ENCODE measurements at regions not wholly inside any gene's neighbourhood (a gene's known extent, or its start where the extent isn't known, plus 50 kb on each side); places are given as distances from the start of the nearest gene placed in this dataset.

GRCh38 chr5:123709422-123709821, 197.4 kb downstream of the CSNK1G3 start:
- no peaks in the 10 kb centered on the region for H4K20me1 ChIP-seq (replicated peaks; ENCODE audit: control insufficient read depth, extremely low read depth, insufficient read depth, low read length)
- ChIA-PET POLR2A (no interaction called here), CTCF (interaction anchor here (1.0 to 1.6 kb wide), 5 partner anchors 9 to 38 kb away, joined by 3 to 5 read pairs (median 3); no protein-coding TSS in a partner anchor)
- no peaks in the 10 kb centered on the region for H3K36me3 ChIP-seq (ENCODE audit: control insufficient read depth in 2 of 2, extremely low read depth in 1 of 2, insufficient read depth in 2 of 2, low read length in 2 of 2)
- H3K4me1 ChIP-seq (ENCODE audit: control insufficient read depth, extremely low read depth, insufficient read depth, low read length), result peaks cover 23% of the 10 kb centered on the region
- H3K9me1 ChIP-seq (replicated peaks; ENCODE audit: control insufficient read depth, extremely low read depth, insufficient read depth, low read length), result no peaks in the 10 kb centered on the region
- peak; percentile 43 for FAIRE-seq
- no peaks in the 10 kb centered on the region for H3K79me2 ChIP-seq (ENCODE audit: control insufficient read depth, insufficient read depth, low read length)
- H2AFZ ChIP-seq (ENCODE audit: low read depth, low read length), result peak overlapping the region; percentile 65
- DNase-seq (ENCODE audit: low read depth, low spot score), result no peak
- H3K27ac ChIP-seq (ENCODE audit: insufficient read depth, low read depth, low read length), result peak overlapping the region; percentile 64
- H3K9ac ChIP-seq (replicated peaks; ENCODE audit: extremely low read depth, insufficient read depth, low read length), result peak overlapping the region; percentile 8
- intact Hi-C loops (cut with micrococcal nuclease) (loop anchor here (2.0 to 10.0 kb wide), 5 partner anchors 105 to 1773 kb away; no protein-coding TSS in a partner anchor), dilution Hi-C loops (cut with MboI; ENCODE audit: extremely low pct_ligation_motif_present, low sequenced_read_pairs) (no loop called here)
- no TSS peak for BruUV-seq (replicated peaks)
- peak overlapping the region in 1 of 3 experiments; percentile 8 for H3K4me3 ChIP-seq (replicated peaks in 1 of 3; ENCODE audit: insufficient read depth in 1 of 3, low read depth in 1 of 3, low read length in 3 of 3)
- no peaks in the 10 kb centered on the region for H3K9me3 ChIP-seq (replicated peaks; ENCODE audit: control insufficient read depth, insufficient read depth, low read length)
- H3K27me3 ChIP-seq (ENCODE audit: control insufficient read depth in 2 of 2, insufficient read depth in 2 of 2, low read length in 2 of 2), result no peaks in the 10 kb centered on the region
- peak overlapping the region; percentile 58 for H3K4me2 ChIP-seq (ENCODE audit: insufficient read depth, low read length)
- no peak for TF ChIP-seq CTCF (IDR thresholded peaks at IDR 0.05; ENCODE audit: extremely low read depth in 1 of 2, insufficient read depth in 1 of 2, low read depth in 1 of 2, low read length in 2 of 2)
- TF ChIP-seq, protein P1, sequence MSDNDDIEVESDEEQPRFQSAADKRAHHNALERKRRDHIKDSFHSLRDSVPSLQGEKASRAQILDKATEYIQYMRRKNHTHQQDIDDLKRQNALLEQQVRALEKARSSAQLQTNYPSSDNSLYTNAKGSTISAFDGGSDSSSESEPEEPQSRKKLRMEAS (IDR thresholded peaks at IDR 0.05; ENCODE audit: insufficient read depth, insufficient read length), result no peak

DNA sequence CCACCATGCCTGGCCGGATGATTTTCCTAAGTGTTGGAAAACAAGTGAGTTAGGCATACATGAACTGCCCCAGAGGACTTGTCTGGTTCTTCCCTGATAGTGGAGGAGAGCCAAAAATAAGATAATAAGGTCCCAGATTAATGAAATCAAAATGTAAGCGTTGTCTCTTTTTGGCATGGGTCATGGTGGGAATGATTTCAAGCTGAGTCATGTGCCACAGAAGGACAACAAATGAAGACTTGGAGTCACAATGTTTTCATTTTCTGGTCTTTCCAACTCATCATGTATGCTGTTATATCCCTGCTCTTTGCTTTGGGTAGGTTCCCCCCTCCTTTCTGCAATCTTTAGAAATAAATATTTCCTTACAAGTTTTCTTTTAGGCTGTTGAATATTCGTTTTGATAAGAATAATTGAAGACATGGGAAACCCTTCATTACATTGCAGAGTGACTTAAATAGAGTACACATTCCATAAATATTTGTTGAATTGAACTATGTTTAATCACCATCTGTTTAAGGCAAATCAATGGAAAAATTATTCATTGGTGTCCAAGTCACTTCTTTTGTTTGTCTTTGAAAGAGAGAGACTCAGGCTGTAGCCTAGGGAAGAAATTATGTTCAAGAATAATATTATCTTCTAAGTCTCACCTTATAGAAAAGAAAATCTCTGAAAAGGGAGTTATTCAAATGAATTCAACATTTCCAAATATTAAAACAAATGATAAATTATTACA, 196.3 kb downstream of the CSNK1G3 start:
- FAIRE-seq, result peak; percentile 79
- dilution Hi-C loops (cut with MboI; ENCODE audit: extremely low pct_ligation_motif_present, low sequenced_read_pairs), result no loop called here
- POLR2A ChIA-PET, result no interaction called here

More for the DNA sequence above, 196.3 kb downstream of the CSNK1G3 start:
- Histone ChIP-seq H3K9me1 (replicated peaks; ENCODE audit: control insufficient read depth, extremely low read depth, insufficient read depth, low read length) (no peaks in the 10 kb centered on the region), H3K27me3 (ENCODE audit: control insufficient read depth in 2 of 2, insufficient read depth in 2 of 2, low read length in 2 of 2) (no peaks in the 10 kb centered on the region), H3K27ac (ENCODE audit: insufficient read depth, low read depth, low read length) (peak overlapping the region; percentile 64), H3K4me2 (ENCODE audit: insufficient read depth, low read length) (peak overlapping the region; percentile 47), H4K20me1 (replicated peaks; ENCODE audit: control insufficient read depth, extremely low read depth, insufficient read depth, low read length) (no peaks in the 10 kb centered on the region), H3K4me1 (ENCODE audit: control insufficient read depth, extremely low read depth, insufficient read depth, low read length) (peaks cover 23% of the 10 kb centered on the region), H3K9me3 (replicated peaks; ENCODE audit: control insufficient read depth, insufficient read depth, low read length) (no peaks in the 10 kb centered on the region), H3K9ac (replicated peaks; ENCODE audit: extremely low read depth, insufficient read depth, low read length) (peak overlapping the region; percentile 47), H2AFZ (ENCODE audit: low read depth, low read length) (no peak overlapping the region), H3K36me3 (ENCODE audit: control insufficient read depth in 2 of 2, extremely low read depth in 1 of 2, insufficient read depth in 2 of 2, low read length in 2 of 2) (no peaks in the 10 kb centered on the region), H3K79me2 (ENCODE audit: control insufficient read depth, insufficient read depth, low read length) (no peaks in the 10 kb centered on the region), H3K4me3 (replicated peaks in 1 of 3; ENCODE audit: insufficient read depth in 1 of 3, low read depth in 1 of 3, low read length in 3 of 3) (no peak overlapping the region)
- TF ChIP-seq POLR2AphosphoS5 (IDR thresholded peaks at IDR 0.05; ENCODE audit: insufficient read depth, low read depth, low read length) (peak; percentile 19), CTCF (IDR thresholded peaks at IDR 0.05; ENCODE audit: extremely low read depth in 1 of 2, insufficient read depth in 1 of 2, low read depth in 1 of 2, low read length in 2 of 2) (no peak), JUN (IDR thresholded peaks at IDR 0.05; ENCODE audit: borderline replicate concordance, insufficient read depth, insufficient read length, low read depth) (peak; percentile 11), FOS (IDR thresholded peaks at IDR 0.05; ENCODE audit: borderline replicate concordance, insufficient read depth, low read length) (peak; percentile 61), MYC (IDR thresholded peaks at IDR 0.05; ENCODE audit: low read depth, low read length) (no peak), POLR2A (IDR thresholded peaks at IDR 0.05; ENCODE audit: low read depth, low read length) (no peak), EZH2 (IDR thresholded peaks at IDR 0.05; ENCODE audit: borderline replicate concordance, low read depth, low read length, severe bottlenecking) (no peak), GATA2 (IDR thresholded peaks at IDR 0.05; ENCODE audit: insufficient read depth, insufficient read length, low read depth, low read length) (peak; percentile 17)
- TF ChIP-seq, protein P1 (IDR thresholded peaks at IDR 0.05; ENCODE audit: insufficient read depth, insufficient read length), result no peak
- intact Hi-C loops (cut with micrococcal nuclease), result loop anchor here (1.0 to 10.0 kb wide), 6 partner anchors 8 to 1774 kb away; no protein-coding TSS in a partner anchor
- no TSS peak for BruUV-seq (replicated peaks)
- CTCF ChIA-PET, result interaction anchor here (0.7 kb wide), 1 partner anchor 37 kb away, joined by 3 read pairs; no protein-coding TSS in a partner anchor
- peak; percentile 77 for DNase-seq (ENCODE audit: low read depth, low spot score)

Data from endothelial cell of umbilical vein (primary cell).